GM18502 (cell line): ENCODE measurements at regions not wholly inside any gene's neighbourhood (a gene's known extent, or its start where the extent isn't known, plus 50 kb on each side); places are given as distances from the start of the nearest gene placed in this dataset.

ENCODE experiments used
- ATAC-seq: cut with Tn5 transposase; IDR thresholded peaks from one replicate; pipeline ENCODE4 v1.9.1; 2021; ENCODE audit warnings: mild to moderate bottlenecking; ENCODE audit not compliant: unreplicated experiment, poor library complexity

DNA sequence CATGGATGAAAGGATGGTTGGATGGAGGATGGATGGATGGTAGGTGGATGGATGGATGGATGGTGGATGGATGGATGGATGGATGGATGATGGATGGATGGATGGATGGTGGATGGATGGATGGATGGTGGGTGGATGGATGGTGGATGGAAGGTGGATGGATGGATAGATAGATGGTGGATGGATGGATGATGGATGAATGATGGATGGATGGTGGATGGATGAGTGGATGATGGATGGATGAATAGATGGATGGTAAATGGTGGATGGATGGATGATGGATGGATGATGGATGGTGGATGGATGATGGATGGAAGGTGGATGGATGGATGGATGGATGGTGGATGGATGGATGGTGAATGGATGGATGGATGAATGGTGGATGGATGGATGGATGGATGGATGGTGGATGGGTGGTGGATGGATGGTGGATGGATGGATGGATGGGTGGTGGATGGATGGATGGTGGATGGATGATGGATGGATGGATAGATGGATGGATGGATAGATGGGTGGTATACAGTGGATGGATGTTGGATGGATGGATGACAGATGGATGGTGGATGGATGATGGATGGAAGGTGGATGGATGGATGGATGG, 350.8 kb downstream of the BRD1 start:
- no peak for ATAC-seq

DNA sequence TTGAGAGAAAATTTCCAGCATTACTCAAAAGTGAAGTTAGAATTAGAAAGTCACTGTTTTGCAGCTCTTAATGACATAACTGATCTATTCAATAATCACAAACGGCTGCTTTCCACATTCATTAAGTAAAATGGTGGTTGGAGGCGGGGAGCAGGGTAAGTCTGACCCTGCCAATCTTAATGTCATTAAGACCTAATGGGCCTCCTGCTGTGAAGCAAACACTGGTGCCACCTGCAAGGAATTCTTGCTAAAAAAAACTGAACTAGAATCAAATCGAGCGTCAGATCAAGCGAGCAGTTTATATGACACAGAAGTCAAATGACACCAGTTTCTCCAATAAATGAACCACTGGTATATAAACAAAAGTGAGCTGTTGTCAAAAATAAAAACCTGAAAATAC, 351.5 kb downstream of the BRD1 start:
- ATAC-seq, result no peak

DNA sequence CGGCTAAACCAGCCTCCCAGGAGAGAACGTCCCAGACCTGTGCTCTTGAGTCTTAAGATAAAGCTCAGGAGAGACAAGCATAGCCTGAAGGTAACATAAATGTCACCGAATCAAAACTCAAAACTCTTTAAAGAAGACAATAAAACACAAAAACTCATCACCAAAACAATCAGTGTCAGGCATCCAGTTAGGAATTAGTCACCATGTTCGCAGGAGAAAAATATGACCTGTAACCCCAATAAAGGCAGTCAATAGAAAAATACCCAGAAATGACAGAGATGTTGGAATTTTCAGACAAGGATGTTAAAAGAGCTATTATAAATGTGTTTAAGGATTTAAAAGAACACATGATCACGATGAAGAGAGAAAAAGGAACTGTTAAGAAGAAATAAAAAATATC, 352.4 kb downstream of the BRD1 start:
- no peak for ATAC-seq

DNA sequence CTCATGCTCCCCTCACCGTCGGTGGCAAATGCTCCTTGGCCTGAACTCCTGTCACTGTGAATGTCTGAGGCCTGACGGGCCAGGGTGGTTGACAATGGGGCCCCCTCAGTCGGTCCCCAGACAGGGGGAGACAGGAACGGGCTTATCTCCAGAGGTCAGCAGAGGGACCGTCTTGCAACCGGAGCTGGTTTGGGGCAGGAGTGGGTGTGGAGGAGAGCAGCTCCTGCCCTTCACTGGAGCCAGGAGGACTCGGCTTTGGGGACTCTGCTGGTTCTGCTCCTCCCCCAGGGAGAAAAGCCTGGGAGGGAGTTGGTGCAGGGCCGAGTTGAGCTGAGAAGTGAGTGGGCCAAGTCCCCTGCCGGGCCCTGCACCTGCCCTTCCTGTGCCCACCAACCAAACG, 354.4 kb downstream of the BRD1 start:
- no peak for ATAC-seq

DNA sequence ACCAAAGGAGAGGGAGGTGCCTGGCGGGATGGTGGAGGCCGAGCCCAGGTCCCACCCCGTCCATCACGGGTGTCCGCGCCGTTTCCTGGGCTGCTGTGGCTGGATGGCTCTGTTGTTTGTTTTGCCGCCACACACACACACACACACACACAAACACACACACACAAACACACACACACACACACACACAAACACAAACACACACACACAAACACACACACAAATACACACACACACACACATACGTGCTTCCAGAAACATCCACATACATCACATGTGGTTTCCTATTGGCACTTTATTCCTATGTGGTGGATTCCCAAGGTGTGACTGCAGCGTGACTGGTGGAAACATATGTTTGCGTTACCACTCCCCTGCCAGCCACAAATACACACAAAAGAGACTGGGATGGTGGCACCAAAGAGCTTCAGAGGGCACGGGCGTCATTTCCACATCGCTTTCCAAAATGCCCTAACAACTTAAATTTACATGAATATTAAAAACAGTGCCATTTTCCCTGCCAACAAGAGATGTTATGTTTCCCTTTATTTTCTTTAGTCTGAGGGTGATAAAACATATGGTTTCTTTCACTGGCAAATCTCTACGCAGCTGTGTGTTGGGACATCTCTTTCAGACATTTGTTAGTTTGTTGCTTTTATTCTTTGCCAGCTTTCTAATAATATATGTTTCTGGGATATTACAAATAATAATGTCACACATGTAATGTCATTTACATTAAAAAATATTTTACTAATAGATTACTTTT, 356.8 kb downstream of the BRD1 start:
- ATAC-seq, result no peak

DNA sequence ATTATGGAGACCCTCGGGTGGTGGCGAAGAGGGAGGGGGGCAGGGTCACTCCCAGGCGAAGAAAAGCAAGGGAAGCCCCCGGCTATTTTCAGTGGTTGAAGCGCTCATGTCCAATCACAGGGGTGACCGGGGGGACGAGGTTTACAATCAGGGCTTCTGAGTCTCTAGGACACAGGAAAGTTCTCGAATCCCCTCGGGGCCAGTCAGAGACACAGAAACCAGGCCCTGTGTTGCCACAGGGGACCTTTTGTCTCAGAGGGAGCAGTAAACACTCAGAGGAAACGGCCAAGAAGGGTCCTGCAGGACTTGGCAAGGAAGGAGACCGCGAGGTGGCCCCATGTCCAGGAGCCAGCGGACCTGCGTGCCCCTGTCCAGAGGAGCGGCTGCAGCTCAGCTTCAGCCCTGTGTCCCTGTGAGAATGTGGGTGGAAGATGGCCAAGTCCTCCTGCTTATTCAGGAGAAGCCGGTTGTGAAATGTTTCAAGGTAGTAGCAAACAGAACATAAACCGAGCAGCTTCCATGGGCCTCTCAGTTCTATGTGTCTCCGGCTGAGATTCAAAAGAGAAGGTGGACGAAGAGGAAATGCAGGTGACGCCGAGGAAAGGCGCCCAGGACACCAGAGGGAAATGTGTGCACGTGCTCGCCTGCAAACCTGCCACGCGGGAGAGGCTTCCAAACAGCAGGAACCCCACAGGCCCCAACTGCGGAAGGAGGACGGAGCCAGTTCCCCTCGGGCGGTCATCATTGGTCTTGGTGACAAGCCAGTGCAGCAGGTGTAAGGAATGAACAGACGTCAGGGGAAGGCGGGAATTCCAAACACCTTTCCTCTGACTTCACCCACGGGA, 357.6 kb downstream of the BRD1 start:
- no peak for ATAC-seq

DNA sequence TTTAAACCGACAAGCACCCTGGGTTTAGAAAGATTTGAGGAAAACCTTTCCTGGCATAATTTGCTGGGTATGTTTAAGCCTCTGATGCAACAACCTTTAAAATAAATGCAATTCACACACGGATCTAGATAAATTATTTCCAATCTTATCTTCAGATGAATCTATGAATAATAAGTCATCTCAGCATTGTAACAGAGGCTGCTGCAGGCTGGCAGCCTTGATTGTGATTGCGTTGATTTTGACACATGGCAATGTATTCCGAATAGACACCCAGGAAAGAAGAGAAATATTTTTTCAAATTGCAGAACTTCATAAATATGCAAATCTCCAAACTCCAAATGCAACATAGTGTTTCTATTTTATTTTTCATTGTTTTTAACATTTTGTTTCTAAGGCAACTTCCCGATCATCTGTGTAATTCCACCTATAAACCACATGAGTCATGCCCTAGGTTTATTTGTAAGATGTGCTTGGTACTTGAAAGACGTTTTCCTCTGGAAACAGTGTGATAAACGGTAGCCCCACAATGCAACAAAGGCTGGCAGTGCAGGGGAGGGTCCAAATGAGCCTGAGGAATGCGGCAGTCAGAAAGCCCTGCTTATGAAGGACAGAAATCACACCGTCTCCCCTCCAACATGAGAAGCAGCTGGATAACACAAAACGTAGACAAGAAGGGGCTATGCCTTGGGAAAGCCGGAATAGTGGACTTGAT, 359.0 kb downstream of the BRD1 start:
- ATAC-seq, result no peak

DNA sequence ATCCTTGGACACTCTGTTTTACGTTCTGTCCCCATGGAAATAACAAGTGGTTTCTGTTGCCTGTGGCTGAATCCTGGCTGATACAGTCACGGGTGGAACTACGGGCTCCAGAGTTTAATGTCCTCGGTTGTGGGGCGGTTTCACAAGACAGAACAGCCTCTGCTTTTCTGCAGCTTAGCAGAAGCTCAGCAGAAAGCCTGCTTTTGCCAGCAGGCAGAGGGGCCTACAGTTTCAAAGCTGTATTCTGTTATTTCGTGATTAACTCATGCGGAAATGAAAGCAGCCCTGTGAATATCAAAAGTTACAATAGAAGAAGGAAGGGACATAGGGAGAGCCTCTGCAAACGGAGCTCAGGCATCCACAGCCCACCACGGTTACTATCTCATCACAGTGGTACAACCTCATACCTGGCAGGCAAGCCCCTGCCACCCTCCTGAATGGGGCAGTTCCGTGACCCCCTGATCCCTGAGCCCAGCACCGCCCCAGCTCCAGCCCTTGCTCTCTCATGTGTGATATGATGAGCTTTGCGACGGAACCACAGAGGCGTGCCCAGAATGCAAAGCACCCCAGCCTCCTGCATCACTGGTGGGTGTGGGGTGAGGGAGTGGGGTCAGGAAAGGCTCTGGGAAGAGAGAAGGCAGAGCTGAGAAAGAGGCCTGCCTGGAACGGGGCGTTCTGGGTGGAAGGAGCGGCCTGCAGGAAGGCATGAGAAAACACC, 360.6 kb downstream of the BRD1 start:
- no peak for ATAC-seq

DNA sequence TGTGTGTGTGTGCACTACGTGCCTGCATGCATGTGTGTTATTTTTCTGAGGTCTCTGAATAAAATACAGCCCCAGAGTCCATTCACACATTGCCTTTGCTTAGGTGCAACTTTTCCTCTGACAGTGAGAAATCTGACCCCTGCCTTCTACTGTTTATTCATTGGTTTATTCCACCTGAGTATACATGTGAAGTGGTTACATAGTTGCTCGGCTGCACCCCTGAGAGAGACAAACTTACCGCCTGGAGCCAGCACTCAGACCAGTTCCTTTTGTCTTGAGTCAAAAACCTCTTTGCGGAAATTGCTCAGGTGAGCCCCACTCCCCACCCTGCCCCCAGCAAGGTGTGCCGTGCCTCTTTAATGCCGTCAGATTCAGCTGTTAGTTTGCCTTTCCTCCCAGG, 363.6 kb downstream of the BRD1 start:
- ATAC-seq, result no peak

DNA sequence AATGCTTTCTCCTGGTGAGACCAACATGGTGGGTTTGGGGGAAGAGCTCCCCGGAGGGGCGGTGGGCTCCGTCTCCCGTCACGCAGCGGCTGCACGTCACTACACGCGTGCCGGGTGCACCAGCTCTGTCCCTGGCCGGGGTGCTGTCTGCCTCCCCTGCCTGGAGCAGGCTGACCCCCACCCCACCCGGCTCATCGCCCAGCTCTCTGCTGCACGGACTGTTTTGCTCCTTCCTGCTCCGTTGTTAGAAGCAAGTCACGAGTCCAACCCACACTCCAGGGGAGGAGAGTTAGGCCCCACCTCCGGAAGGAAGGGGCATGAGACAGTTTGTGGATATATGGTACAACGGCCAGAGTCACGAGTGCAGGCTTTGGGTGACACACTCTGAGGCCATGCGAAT, 364.9 kb downstream of the BRD1 start:
- no peak for ATAC-seq

DNA sequence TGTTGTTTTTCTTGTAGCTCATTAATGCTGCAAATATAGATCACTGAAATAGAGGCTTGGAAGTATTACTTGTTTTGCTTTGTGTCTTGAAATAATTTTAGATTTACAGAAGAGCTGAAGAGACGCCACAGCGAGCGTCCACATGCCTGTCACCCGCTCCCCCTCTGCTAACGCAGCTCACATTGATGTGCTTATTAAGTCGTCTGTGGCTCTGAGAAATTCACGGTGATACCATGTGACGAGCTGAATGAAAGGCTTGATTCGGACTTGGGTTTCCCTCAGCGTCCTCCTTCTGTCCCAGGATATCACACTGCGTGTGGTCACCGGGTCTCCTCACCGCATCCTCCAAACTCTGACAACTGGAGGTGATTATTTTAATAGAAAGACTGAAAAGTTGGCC, 365.4 kb downstream of the BRD1 start:
- ATAC-seq, result no peak

DNA sequence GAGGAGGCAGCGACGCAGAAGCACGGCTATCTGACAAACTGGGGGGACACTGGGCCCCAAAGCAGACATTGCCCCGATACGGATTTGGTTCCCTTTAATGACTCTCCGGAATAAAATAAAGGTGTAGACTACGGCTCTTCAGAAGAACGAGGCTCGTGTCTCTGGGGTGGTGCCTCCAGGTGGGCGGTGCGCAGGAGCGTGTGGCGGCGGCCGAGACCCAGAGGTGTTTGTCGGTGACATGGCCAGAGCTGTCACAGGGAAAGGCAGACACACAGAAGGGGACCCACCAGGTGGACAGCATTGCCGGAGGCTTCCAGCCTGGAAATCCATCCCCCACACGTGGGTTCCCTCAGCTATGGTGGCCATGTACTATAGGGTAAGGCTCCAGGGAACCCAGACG, 366.0 kb downstream of the BRD1 start:
- ATAC-seq, result no peak

DNA sequence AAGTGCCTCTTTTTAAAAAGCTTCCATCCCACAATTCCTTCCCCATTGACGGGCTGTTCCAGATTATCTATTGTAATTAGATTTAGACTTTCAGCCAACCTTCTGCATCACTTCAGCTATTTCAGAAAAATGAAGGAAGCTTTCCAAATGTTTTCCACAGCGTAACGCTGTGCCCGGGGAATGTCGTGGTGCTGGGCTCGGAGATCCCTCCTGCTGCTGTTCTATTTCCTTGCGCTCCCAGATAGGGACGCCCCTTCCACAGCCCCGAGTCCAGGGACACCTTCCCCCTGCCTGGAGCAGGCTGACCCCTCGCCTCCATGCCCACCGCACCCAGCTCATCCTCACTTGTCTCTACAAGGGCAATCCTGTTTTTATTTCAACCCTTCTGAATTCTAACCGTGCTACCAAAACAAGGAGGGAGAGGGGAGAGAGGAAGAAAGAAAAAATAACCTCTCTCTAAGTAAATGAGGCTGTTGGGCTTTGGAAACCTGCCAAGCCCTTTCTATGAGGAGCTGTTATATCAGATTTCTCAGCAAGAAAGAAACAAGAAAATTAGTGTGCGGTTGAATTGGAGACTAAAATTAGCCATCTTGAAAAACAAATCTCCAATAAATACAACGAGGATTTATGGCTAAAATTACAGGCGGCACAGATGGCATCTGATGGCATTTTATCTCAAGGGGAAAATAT, 366.9 kb downstream of the BRD1 start:
- ATAC-seq, result no peak

DNA sequence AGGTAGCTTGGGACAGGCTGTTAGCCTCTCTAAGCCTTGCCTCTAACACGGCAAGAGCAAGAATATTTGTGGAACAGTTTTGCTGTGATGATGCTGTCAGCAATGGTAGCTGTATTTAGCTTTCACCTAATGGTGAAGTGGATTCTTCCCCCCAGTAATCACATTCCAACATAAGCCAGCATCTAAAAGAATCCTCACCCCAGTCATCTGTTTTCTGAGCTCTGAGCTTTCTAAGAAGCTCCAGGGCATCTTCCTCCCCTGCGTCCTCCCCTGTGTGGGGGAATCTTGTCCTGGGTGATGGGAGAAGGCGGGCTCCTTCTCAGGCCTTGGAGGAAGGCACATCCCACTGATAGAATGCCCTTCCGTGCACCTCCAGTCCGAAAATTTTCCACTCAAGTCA, 367.6 kb downstream of the BRD1 start:
- ATAC-seq, result no peak

DNA sequence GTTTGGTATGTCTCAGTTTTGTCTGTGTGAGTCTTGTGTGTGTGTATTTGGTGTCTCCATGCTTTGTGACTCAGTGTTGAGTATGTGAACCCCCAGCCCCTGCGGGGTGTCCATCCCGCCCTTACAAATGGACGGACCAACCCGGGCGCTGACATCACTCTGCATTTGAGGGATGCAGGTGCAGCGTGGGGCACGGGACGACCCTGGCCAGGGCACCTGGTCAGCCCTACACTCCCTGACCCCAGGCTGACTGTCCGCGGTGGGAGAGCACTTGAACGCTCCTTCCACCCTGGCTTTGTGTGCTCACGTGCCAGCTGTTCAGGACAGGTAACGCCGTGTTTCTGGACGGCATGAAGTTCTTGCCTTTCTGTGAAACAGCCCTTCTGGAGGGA, 369.0 kb downstream of the BRD1 start:
- no peak for ATAC-seq

DNA sequence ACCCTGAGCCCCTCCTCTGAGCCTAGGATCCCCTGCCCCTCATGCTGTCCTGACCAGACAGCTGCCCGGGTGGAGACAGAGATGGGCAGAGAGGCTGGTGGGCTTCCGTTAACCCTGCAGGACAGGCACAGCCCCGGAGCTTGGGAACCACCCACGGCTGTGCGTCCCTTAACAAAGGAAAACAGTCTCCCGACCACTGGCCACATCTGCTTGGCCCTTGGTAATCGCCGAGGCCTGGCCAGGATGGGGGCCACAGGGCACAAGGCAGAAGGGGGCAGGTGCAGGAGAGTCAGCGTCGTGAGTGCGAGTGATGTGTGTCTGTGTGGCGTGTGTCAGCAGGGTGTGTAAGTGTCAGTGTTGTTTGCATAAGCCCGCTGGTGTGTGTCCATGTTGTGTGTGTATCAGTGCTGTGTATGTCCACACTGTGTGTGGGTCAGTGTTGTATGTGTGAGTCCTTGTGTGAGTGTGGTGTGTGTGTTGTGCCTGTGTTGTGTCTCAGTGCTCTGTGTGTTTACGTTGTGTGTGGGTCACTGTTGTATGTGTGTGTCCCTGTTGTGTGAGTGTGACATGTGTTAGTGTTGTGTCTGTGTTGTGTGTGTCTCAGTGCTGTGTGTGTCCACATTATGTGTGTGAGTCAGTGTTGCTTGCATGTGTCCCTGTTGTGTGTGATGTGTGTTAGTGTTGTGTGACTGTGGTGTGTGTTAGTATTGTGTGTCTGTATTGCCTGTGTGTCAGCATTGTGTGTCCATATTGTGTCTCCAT, 369.5 kb downstream of the BRD1 start:
- ATAC-seq, result no peak

DNA sequence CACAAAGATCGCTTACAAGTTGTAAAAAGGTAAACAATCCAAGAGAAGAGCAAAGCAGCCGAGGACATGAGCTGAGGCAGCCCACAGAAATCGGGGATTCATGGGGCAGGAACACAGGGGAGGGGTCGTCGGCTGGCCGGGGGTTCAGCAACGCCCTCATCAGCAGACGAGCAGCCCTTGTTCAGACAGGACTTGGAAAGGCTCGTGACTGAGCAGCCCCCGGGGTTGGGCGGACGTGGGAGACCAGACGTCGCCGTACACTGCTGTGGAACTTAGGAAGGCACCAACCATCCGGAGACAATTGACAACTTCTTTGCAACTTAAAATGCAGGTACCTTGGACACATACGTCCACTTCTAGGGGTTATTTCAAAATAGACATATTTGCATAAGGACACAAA, 370.5 kb downstream of the BRD1 start:
- no peak for ATAC-seq

DNA sequence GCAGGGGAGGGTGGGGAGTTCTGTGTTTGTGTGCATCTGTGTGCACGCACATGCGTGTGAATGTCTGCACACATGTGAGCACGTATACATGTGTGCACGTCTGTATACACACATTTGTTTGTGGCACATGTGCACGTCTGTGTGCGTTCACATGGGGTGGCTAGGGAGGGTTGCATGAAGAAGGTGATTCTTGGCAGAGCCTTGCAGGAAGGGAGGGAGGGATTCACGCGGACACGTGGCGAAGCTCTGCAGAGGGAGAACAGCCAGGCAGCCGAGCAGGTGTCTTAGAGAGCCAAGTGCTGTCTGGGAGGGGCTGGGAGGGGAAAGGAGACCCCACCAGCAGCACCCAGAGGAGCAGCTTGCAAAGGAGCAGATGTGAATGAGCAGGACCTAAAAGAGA, 372.1 kb downstream of the BRD1 start:
- no peak for ATAC-seq

DNA sequence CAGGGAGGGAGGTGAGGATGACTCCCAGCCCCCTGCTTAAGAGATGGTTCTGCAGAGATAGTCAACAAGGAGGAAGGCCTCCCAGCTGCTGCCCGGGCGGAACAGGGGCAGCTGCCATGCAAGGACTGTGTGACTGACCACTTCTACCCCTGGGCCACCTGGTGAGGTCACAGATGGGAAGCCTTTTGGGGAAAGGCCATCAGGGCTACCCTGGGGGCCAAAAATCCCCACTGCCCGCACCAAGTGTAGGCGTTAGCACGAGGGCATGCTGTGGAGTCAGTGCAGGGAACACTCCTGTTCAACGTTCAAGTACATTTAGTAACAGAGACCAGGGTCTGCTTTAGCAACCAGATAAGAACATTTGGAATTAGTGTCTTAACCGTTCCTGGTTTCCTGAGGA, 372.9 kb downstream of the BRD1 start:
- no peak for ATAC-seq
